ENCODE measurements at regions not wholly inside any gene's neighbourhood (a gene's known extent, or its start where the extent isn't known, plus 50 kb on each side); places are given as distances from the start of the nearest gene placed in this dataset.

GRCh38 chr7:84336303-84336702 is 141.7 kb upstream of the SEMA3A start:
- H3K9me3 Mint-ChIP-seq = no peaks in the 10 kb centered on the region
- no peak overlapping the region for H3K4me3 Mint-ChIP-seq
- no peaks in the 10 kb centered on the region for H3K27me3 Mint-ChIP-seq (ENCODE audit: low read depth)
- H3K36me3 Mint-ChIP-seq (ENCODE audit: low read depth) = no peaks in the 10 kb centered on the region
- H3K27ac Mint-ChIP-seq = no peak overlapping the region
- no peaks in the 10 kb centered on the region for H3K4me1 Mint-ChIP-seq (ENCODE audit: low read depth)

- Mint-ChIP-seq H3K4me1 (ENCODE audit: low read depth) (no peaks in the 10 kb centered on the region), H3K36me3 (ENCODE audit: low read depth) (no peaks in the 10 kb centered on the region), H3K27ac (no peak overlapping the region), H3K4me3 (no peak overlapping the region), H3K9me3 (no peaks in the 10 kb centered on the region), H3K27me3 (ENCODE audit: low read depth) (no peaks in the 10 kb centered on the region)
Measured at GRCh38 chr7:84331616-84332015, 137.0 kb upstream of the SEMA3A start.

GRCh38 chr7:84328571-84328970 is 134.0 kb upstream of the SEMA3A start:
- Mint-ChIP-seq H3K36me3 (ENCODE audit: low read depth) (no peaks in the 10 kb centered on the region), H3K9me3 (no peaks in the 10 kb centered on the region), H3K27ac (no peak overlapping the region), H3K27me3 (ENCODE audit: low read depth) (no peaks in the 10 kb centered on the region), H3K4me1 (ENCODE audit: low read depth) (no peaks in the 10 kb centered on the region), H3K4me3 (no peak overlapping the region)

- no peaks in the 10 kb centered on the region for H3K9me3 Mint-ChIP-seq
- H3K4me1 Mint-ChIP-seq (ENCODE audit: low read depth) = no peaks in the 10 kb centered on the region
- H3K27ac Mint-ChIP-seq = no peak overlapping the region
- no peaks in the 10 kb centered on the region for H3K36me3 Mint-ChIP-seq (ENCODE audit: low read depth)
- no peaks in the 10 kb centered on the region for H3K27me3 Mint-ChIP-seq (ENCODE audit: low read depth)
- H3K4me3 Mint-ChIP-seq = no peak overlapping the region
Measured at GRCh38 chr7:84324136-84324630, 129.6 kb upstream of the SEMA3A start.

GRCh38 chr7:84317536-84317935 is 122.9 kb upstream of the SEMA3A start:
- Mint-ChIP-seq H3K9me3 (no peaks in the 10 kb centered on the region), H3K4me1 (ENCODE audit: low read depth) (no peaks in the 10 kb centered on the region), H3K4me3 (no peak overlapping the region), H3K27ac (no peak overlapping the region), H3K36me3 (ENCODE audit: low read depth) (no peaks in the 10 kb centered on the region), H3K27me3 (ENCODE audit: low read depth) (no peaks in the 10 kb centered on the region)

- no peaks in the 10 kb centered on the region for H3K27me3 Mint-ChIP-seq (ENCODE audit: low read depth)
- H3K4me1 Mint-ChIP-seq (ENCODE audit: low read depth) = no peaks in the 10 kb centered on the region
- H3K4me3 Mint-ChIP-seq = no peak overlapping the region
- no peak overlapping the region for H3K27ac Mint-ChIP-seq
- no peaks in the 10 kb centered on the region for H3K36me3 Mint-ChIP-seq (ENCODE audit: low read depth)
- H3K9me3 Mint-ChIP-seq = no peaks in the 10 kb centered on the region
Measured at GRCh38 chr7:84314263-84314662, 119.7 kb upstream of the SEMA3A start.

GRCh38 chr7:84304407-84304806 is 109.8 kb upstream of the SEMA3A start:
- no peak overlapping the region for H3K27ac Mint-ChIP-seq
- H3K36me3 Mint-ChIP-seq (ENCODE audit: low read depth) = no peaks in the 10 kb centered on the region
- H3K4me3 Mint-ChIP-seq = no peak overlapping the region
- H3K9me3 Mint-ChIP-seq = no peaks in the 10 kb centered on the region
- H3K27me3 Mint-ChIP-seq (ENCODE audit: low read depth) = no peaks in the 10 kb centered on the region
- no peaks in the 10 kb centered on the region for H3K4me1 Mint-ChIP-seq (ENCODE audit: low read depth)

- H3K27me3 Mint-ChIP-seq (ENCODE audit: low read depth) = no peaks in the 10 kb centered on the region
- no peaks in the 10 kb centered on the region for H3K9me3 Mint-ChIP-seq
- H3K36me3 Mint-ChIP-seq (ENCODE audit: low read depth) = no peaks in the 10 kb centered on the region
- H3K4me1 Mint-ChIP-seq (ENCODE audit: low read depth) = no peaks in the 10 kb centered on the region
- no peak overlapping the region for H3K27ac Mint-ChIP-seq
- H3K4me3 Mint-ChIP-seq = no peak overlapping the region
Measured at GRCh38 chr7:84302949-84303348, 108.4 kb upstream of the SEMA3A start.

GRCh38 chr7:84297616-84298015 is 103.0 kb upstream of the SEMA3A start:
- Mint-ChIP-seq H3K4me3 (no peak overlapping the region), H3K27ac (no peak overlapping the region), H3K4me1 (ENCODE audit: low read depth) (no peaks in the 10 kb centered on the region), H3K9me3 (no peaks in the 10 kb centered on the region), H3K36me3 (ENCODE audit: low read depth) (no peaks in the 10 kb centered on the region), H3K27me3 (ENCODE audit: low read depth) (no peaks in the 10 kb centered on the region)

GRCh38 chr7:84294847-84295455 is 100.4 kb upstream of the SEMA3A start:
- Mint-ChIP-seq H3K4me1 (ENCODE audit: low read depth) (no peaks in the 10 kb centered on the region), H3K27ac (no peak overlapping the region), H3K27me3 (ENCODE audit: low read depth) (no peaks in the 10 kb centered on the region), H3K4me3 (no peak overlapping the region), H3K36me3 (ENCODE audit: low read depth) (no peaks in the 10 kb centered on the region), H3K9me3 (no peaks in the 10 kb centered on the region)

- Mint-ChIP-seq H3K4me3 (no peak overlapping the region), H3K4me1 (ENCODE audit: low read depth) (no peaks in the 10 kb centered on the region), H3K27ac (no peak overlapping the region), H3K36me3 (ENCODE audit: low read depth) (no peaks in the 10 kb centered on the region), H3K27me3 (ENCODE audit: low read depth) (no peaks in the 10 kb centered on the region), H3K9me3 (no peaks in the 10 kb centered on the region)
Measured at GRCh38 chr7:84294391-84294790, 99.8 kb upstream of the SEMA3A start.

GRCh38 chr7:84291756-84292155 is 97.2 kb upstream of the SEMA3A start:
- Mint-ChIP-seq H3K4me3 (no peak overlapping the region), H3K36me3 (ENCODE audit: low read depth) (no peaks in the 10 kb centered on the region), H3K4me1 (ENCODE audit: low read depth) (no peaks in the 10 kb centered on the region), H3K9me3 (no peaks in the 10 kb centered on the region), H3K27ac (no peak overlapping the region), H3K27me3 (ENCODE audit: low read depth) (no peaks in the 10 kb centered on the region)

- H3K36me3 Mint-ChIP-seq (ENCODE audit: low read depth) = no peaks in the 10 kb centered on the region
- peaks cover 4% of the 10 kb centered on the region for H3K27me3 Mint-ChIP-seq (ENCODE audit: low read depth)
- H3K27ac Mint-ChIP-seq = no peak overlapping the region
- no peak overlapping the region for H3K4me3 Mint-ChIP-seq
- H3K9me3 Mint-ChIP-seq = no peaks in the 10 kb centered on the region
- H3K4me1 Mint-ChIP-seq (ENCODE audit: low read depth) = no peaks in the 10 kb centered on the region
Measured at GRCh38 chr7:84283798-84284197, 89.2 kb upstream of the SEMA3A start.

- no peaks in the 10 kb centered on the region for H3K9me3 Mint-ChIP-seq
- no peaks in the 10 kb centered on the region for H3K4me1 Mint-ChIP-seq (ENCODE audit: low read depth)
- no peaks in the 10 kb centered on the region for H3K36me3 Mint-ChIP-seq (ENCODE audit: low read depth)
- H3K27ac Mint-ChIP-seq = no peak overlapping the region
- H3K4me3 Mint-ChIP-seq = no peak overlapping the region
- peaks cover 4% of the 10 kb centered on the region for H3K27me3 Mint-ChIP-seq (ENCODE audit: low read depth)
Measured at GRCh38 chr7:84281518-84281917, 86.9 kb upstream of the SEMA3A start.

GRCh38 chr7:84277628-84278224 is 83.1 kb upstream of the SEMA3A start:
- Mint-ChIP-seq H3K36me3 (ENCODE audit: low read depth) (no peaks in the 10 kb centered on the region), H3K27ac (no peak overlapping the region), H3K9me3 (no peaks in the 10 kb centered on the region)

More at GRCh38 chr7:84277628-84278224, 83.1 kb upstream of the SEMA3A start:
- H3K4me3 Mint-ChIP-seq = no peak overlapping the region
- H3K4me1 Mint-ChIP-seq (ENCODE audit: low read depth) = no peaks in the 10 kb centered on the region
- peaks cover 4% of the 10 kb centered on the region for H3K27me3 Mint-ChIP-seq (ENCODE audit: low read depth)
